ENCODE measurements at regions not wholly inside any gene's neighbourhood (a gene's known extent, or its start where the extent isn't known, plus 50 kb on each side); places are given as distances from the start of the nearest gene placed in this dataset.

DNA sequence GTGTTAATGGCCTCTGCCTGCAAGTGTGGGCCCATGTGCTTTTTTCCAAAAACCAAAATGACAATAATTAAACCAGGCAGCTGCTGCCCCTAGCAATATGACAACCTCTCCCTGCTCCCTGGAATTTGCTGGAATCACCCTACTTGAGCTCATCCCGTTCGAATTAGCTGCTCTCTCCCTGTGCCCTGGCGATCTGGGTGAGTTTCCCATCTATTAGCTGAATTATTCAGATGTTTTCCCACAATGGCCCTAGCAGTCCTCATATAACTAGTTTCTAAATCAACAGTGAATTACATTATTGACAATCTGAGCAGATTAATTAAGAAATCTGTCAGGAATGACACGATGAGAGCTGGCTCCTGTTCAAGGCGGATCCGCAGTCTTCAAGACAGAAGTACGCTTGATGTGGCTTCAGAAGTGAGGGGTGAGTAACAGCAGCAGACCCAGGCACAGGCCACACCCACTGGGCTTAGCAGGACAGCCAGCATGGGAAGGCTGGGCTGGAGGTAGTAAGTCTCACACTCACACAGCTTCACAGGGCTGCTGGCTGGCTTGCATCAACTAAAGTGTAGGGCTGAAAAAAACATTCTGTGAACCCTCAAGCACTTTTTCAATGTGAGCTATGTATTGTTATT lies 366.2 kb upstream of the ID2 start:
- Mint-ChIP-seq H3K4me1 (ENCODE audit: low read depth) (peaks cover 39% of the 10 kb centered on the region), H3K36me3 (ENCODE audit: low read depth) (peaks cover 6% of the 10 kb centered on the region), H3K27me3 (ENCODE audit: insufficient read depth) (peaks cover 11% of the 10 kb centered on the region), H3K9me3 (no peaks in the 10 kb centered on the region), H3K4me3 (no peak overlapping the region), H3K27ac (no peak overlapping the region)
- intact Hi-C loops (cut with micrococcal nuclease) = no loop called here
- no peak for DNase-seq (ENCODE audit: low spot score)

DNA sequence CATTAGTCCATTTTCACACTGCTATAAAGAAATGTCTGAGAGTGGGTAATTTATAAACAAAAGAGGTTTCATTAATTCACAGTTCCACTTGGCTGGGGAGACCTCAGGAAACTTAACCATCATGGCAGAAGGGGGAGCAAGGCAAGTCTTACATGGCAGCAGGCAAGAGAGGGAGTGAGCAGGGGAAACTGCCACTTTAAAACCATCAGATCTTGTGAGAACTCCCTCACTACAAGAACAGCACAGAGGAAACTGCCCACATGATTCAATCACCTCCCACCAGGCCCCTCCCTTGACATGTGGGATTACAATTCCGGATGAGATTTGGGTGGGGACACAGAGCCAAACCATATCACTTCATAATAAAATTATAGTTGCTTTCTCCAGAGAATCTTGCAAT lies 365.5 kb upstream of the ID2 start:
- H3K4me3 Mint-ChIP-seq = no peak overlapping the region
- peaks cover 8% of the 10 kb centered on the region for H3K36me3 Mint-ChIP-seq (ENCODE audit: low read depth)
- H3K4me1 Mint-ChIP-seq (ENCODE audit: low read depth) = peaks cover 32% of the 10 kb centered on the region
- H3K27me3 Mint-ChIP-seq (ENCODE audit: insufficient read depth) = peaks cover 15% of the 10 kb centered on the region
- no peaks in the 10 kb centered on the region for H3K9me3 Mint-ChIP-seq
- no peak for DNase-seq (ENCODE audit: low spot score)
- H3K27ac Mint-ChIP-seq = no peak overlapping the region
- intact Hi-C loops (cut with micrococcal nuclease) = no loop called here

GRCh38 chr2:8317418-8317817 lies 364.4 kb upstream of the ID2 start:
- DNase-seq (ENCODE audit: low spot score) = no peak
- Mint-ChIP-seq H3K27ac (no peak overlapping the region), H3K36me3 (ENCODE audit: low read depth) (peaks cover 8% of the 10 kb centered on the region), H3K4me1 (ENCODE audit: low read depth) (peaks cover 21% of the 10 kb centered on the region), H3K27me3 (ENCODE audit: insufficient read depth) (peaks cover 16% of the 10 kb centered on the region), H3K9me3 (no peaks in the 10 kb centered on the region), H3K4me3 (no peak overlapping the region)
- intact Hi-C loops (cut with micrococcal nuclease) = no loop called here

DNA sequence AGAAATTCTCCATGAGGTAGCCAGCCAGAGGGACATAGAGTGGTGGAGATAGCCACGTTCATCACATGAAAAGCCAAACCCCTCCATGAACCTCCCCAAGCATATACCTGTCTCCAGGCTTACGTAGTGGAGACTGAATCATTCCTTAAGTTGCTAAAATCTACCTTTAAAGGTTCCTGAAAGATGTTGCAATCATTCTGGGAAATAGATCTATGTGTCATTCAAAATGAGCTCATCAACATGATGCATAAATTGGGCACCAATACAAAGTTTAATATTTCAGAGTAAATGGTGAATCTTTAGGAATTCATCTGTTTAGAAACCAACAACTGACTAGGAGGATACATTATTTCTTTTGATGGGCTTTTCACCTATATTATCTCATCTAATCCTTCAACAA lies 362.6 kb upstream of the ID2 start:
- Mint-ChIP-seq H3K27me3 (ENCODE audit: insufficient read depth) (peaks cover 26% of the 10 kb centered on the region), H3K4me3 (no peak overlapping the region), H3K4me1 (ENCODE audit: low read depth) (peaks cover 7% of the 10 kb centered on the region), H3K9me3 (no peaks in the 10 kb centered on the region), H3K36me3 (ENCODE audit: low read depth) (peaks cover 8% of the 10 kb centered on the region), H3K27ac (no peak overlapping the region)
- DNase-seq (ENCODE audit: low spot score) = no peak
- intact Hi-C loops (cut with micrococcal nuclease) = no loop called here

DNA sequence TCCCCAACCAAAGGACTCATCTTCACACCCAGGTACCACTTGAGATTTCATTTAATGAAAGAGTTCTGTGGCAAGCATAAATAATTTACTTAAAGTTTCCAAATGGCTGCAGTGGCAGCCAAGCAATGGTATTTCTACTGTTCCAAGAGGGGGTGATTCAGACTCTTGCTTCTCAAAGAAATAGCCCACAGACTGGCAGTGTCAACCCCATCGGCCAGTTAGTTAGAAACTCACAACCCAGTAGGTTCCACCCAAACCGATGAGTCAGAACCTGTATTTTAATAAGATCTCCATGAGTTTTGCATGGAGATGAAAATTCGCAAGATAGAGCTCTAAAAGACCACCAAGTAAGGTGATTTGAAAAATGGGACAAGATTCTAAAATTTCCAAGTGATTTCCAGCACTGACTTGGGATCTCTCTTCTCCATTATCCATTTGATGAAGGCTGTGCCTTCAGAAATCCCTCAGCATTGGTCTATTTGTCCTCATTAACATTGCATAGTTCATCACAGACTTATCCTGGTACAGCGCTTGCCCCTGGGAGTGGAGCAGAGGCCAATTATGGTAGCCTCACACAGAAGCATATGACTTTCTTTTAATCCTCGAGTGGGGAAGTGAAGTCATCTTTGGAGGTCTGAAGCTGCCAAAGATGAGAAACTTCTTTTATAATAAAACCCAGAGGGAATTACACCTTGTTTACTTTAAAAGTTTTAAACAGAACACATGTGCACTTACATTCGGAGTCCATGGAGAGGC lies 361.4 kb upstream of the ID2 start:
- no peak for DNase-seq (ENCODE audit: low spot score)
- intact Hi-C loops (cut with micrococcal nuclease) = no loop called here
- Mint-ChIP-seq H3K4me3 (no peak overlapping the region), H3K27ac (no peak overlapping the region), H3K27me3 (ENCODE audit: insufficient read depth) (peaks cover 38% of the 10 kb centered on the region), H3K4me1 (ENCODE audit: low read depth) (peaks cover 20% of the 10 kb centered on the region), H3K36me3 (ENCODE audit: low read depth) (peaks cover 6% of the 10 kb centered on the region), H3K9me3 (no peaks in the 10 kb centered on the region)

GRCh38 chr2:8322634-8323033 lies 359.2 kb upstream of the ID2 start:
- H3K36me3 Mint-ChIP-seq (ENCODE audit: low read depth) = peaks cover 3% of the 10 kb centered on the region
- H3K4me1 Mint-ChIP-seq (ENCODE audit: low read depth) = peaks cover 23% of the 10 kb centered on the region
- no peak overlapping the region for H3K4me3 Mint-ChIP-seq
- H3K9me3 Mint-ChIP-seq = no peaks in the 10 kb centered on the region
- peaks cover 34% of the 10 kb centered on the region for H3K27me3 Mint-ChIP-seq (ENCODE audit: insufficient read depth)
- no peak for DNase-seq (ENCODE audit: low spot score)
- H3K27ac Mint-ChIP-seq = no peak overlapping the region
- intact Hi-C loops (cut with micrococcal nuclease) = no loop called here

DNA sequence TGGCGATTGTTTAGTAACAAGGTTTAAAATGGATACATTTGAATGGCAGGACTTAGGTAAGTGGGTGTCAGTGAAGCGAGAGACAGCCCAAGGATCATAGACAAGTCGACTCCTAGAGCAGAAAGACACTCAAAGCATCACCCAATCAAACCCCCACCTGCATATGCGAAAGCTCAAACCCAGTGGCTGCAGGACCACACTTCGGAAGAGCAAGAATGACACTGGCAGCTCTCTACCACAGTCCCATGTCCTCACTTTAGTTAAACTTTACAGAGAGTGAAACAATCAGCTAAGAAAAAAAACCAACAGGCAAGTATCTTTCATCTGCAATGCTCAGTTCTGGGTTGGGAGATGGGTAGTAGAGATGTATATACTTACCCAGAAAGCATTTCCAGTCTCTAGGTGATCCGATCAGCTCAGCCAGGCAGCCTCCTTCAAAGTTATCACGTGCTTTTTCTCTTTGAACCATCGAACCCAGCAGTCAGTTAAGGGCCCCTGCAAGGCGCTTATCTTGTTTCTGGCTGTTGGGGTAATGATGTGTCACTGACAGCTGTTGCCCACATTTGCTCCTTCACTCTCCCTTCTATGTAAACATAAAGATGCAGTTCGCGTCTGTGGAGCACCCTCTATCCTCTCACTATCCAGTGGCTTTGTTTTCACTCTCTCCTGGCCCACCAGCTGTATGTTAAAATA lies 357.5 kb upstream of the ID2 start:
- Mint-ChIP-seq H3K27ac (no peak overlapping the region), H3K27me3 (ENCODE audit: insufficient read depth) (peaks cover 31% of the 10 kb centered on the region), H3K4me1 (ENCODE audit: low read depth) (peaks cover 39% of the 10 kb centered on the region), H3K9me3 (no peaks in the 10 kb centered on the region), H3K4me3 (peak overlapping the region; percentile 2), H3K36me3 (ENCODE audit: low read depth) (peaks cover 3% of the 10 kb centered on the region)
- intact Hi-C loops (cut with micrococcal nuclease) = no loop called here
- no peak for DNase-seq (ENCODE audit: low spot score)

GRCh38 chr2:8324901-8325300 lies 357.0 kb upstream of the ID2 start:
- H3K36me3 Mint-ChIP-seq (ENCODE audit: low read depth) = peaks cover 6% of the 10 kb centered on the region
- DNase-seq (ENCODE audit: low spot score) = no peak
- H3K27ac Mint-ChIP-seq = no peak overlapping the region
- peaks cover 45% of the 10 kb centered on the region for H3K4me1 Mint-ChIP-seq (ENCODE audit: low read depth)
- H3K4me3 Mint-ChIP-seq = peak overlapping the region; percentile 2
- peaks cover 31% of the 10 kb centered on the region for H3K27me3 Mint-ChIP-seq (ENCODE audit: insufficient read depth)
- intact Hi-C loops (cut with micrococcal nuclease) = no loop called here
- H3K9me3 Mint-ChIP-seq = no peaks in the 10 kb centered on the region

- Mint-ChIP-seq H3K36me3 (ENCODE audit: low read depth) (peaks cover 2% of the 10 kb centered on the region), H3K4me3 (no peak overlapping the region), H3K27me3 (ENCODE audit: insufficient read depth) (peaks cover 28% of the 10 kb centered on the region), H3K9me3 (no peaks in the 10 kb centered on the region), H3K27ac (no peak overlapping the region), H3K4me1 (ENCODE audit: low read depth) (peaks cover 41% of the 10 kb centered on the region)
- no peak for DNase-seq (ENCODE audit: low spot score)
- intact Hi-C loops (cut with micrococcal nuclease) = no loop called here
These were observed 354.3 kb upstream of the ID2 start for GRCh38 chr2:8327371-8328100.

- H3K27me3 Mint-ChIP-seq (ENCODE audit: insufficient read depth) = peaks cover 25% of the 10 kb centered on the region
- H3K4me3 Mint-ChIP-seq = no peak overlapping the region
- H3K4me1 Mint-ChIP-seq (ENCODE audit: low read depth) = peaks cover 41% of the 10 kb centered on the region
- H3K27ac Mint-ChIP-seq = peak overlapping the region; percentile 54
- no peaks in the 10 kb centered on the region for H3K9me3 Mint-ChIP-seq
- intact Hi-C loops (cut with micrococcal nuclease) = no loop called here
- peaks cover 2% of the 10 kb centered on the region for H3K36me3 Mint-ChIP-seq (ENCODE audit: low read depth)
- DNase-seq (ENCODE audit: low spot score) = no peak
These were observed 353.6 kb upstream of the ID2 start for GRCh38 chr2:8328217-8328616.

- H3K27me3 Mint-ChIP-seq (ENCODE audit: insufficient read depth) = peaks cover 13% of the 10 kb centered on the region
- H3K9me3 Mint-ChIP-seq = no peaks in the 10 kb centered on the region
- intact Hi-C loops (cut with micrococcal nuclease) = loop anchor here (10.0 kb wide), 1 partner anchor 155 kb away; no protein-coding TSS in a partner anchor
- H3K4me1 Mint-ChIP-seq (ENCODE audit: low read depth) = peaks cover 31% of the 10 kb centered on the region
- H3K36me3 Mint-ChIP-seq (ENCODE audit: low read depth) = peaks cover 6% of the 10 kb centered on the region
- no peak overlapping the region for H3K4me3 Mint-ChIP-seq
- H3K27ac Mint-ChIP-seq = peak overlapping the region; percentile 1
- no peak for DNase-seq (ENCODE audit: low spot score)
These were observed 351.9 kb upstream of the ID2 start for GRCh38 chr2:8329660-8330622.

GRCh38 chr2:8331068-8331467 lies 350.8 kb upstream of the ID2 start:
- Mint-ChIP-seq H3K4me3 (no peak overlapping the region), H3K9me3 (no peaks in the 10 kb centered on the region), H3K36me3 (ENCODE audit: low read depth) (peaks cover 6% of the 10 kb centered on the region), H3K27ac (no peak overlapping the region), H3K4me1 (ENCODE audit: low read depth) (peaks cover 22% of the 10 kb centered on the region), H3K27me3 (ENCODE audit: insufficient read depth) (peaks cover 8% of the 10 kb centered on the region)
- no peak for DNase-seq (ENCODE audit: low spot score)
- intact Hi-C loops (cut with micrococcal nuclease) = loop anchor here (10.0 kb wide), 1 partner anchor 154 kb away; no protein-coding TSS in a partner anchor

All from activated T-helper 1 cell treated with anti-CD3 and anti-CD28 coated beads, Interleukin-12 subunit alpha, Interleukin-12 subunit beta, Interleukin-2, Interleukin-4 antibody, amounts not matched to agents 30 ng/mL and 10 ng/mL and 1 ng/mL, durations not matched to agents 14 hours and 24 hours and 36 hours (primary cell).